IPS-NIHi7 (cell line): ENCODE measurements at regions not wholly inside any gene's neighbourhood (a gene's known extent, or its start where the extent isn't known, plus 50 kb on each side); places are given as distances from the start of the nearest gene placed in this dataset.
"Not testable (repeated sequence)": the region's sequence is repeated elsewhere in the genome, so short reads cannot be mapped to it uniquely, and the experiment has no call there.

Experiments used
- DNase-seq: peaks from one replicate; pipeline ENCODE4 v3.0.0; 2012; ENCODE audit warnings: mixed read lengths; ENCODE audit errors: extremely low spot score

GRCh38 chr3:118146658-118147375 lies 887.8 kb downstream of the IGSF11 start:
- DNase-seq = no peak

- no peak for DNase-seq
Measured at GRCh38 chr3:118151164-118151563, 883.5 kb downstream of the IGSF11 start.

GRCh38 chr3:118162627-118163588 lies 871.7 kb downstream of the IGSF11 start:
- DNase-seq = not testable (repeated sequence)

- DNase-seq = no peak
Measured at GRCh38 chr3:118165413-118165812, 869.2 kb downstream of the IGSF11 start.

GRCh38 chr3:118167571-118167970 lies 867.1 kb downstream of the IGSF11 start:
- DNase-seq = no peak

GRCh38 chr3:118168175-118168574 lies 866.5 kb downstream of the IGSF11 start:
- DNase-seq = no peak

GRCh38 chr3:118171236-118171852 lies 863.3 kb downstream of the IGSF11 start:
- DNase-seq = no peak

GRCh38 chr3:118180853-118181252 lies 853.8 kb downstream of the IGSF11 start:
- no peak for DNase-seq

- DNase-seq = no peak
Measured at GRCh38 chr3:118181274-118181673, 853.4 kb downstream of the IGSF11 start.

GRCh38 chr3:118186051-118186450 lies 848.6 kb downstream of the IGSF11 start:
- DNase-seq = no peak

GRCh38 chr3:118187221-118187620 lies 847.4 kb downstream of the IGSF11 start:
- no peak for DNase-seq

GRCh38 chr3:118196183-118196582 lies 838.5 kb downstream of the IGSF11 start:
- DNase-seq = no peak

- no peak for DNase-seq
Measured at GRCh38 chr3:118199044-118199443, 835.6 kb downstream of the IGSF11 start.

GRCh38 chr3:118204052-118204656 lies 830.5 kb downstream of the IGSF11 start:
- DNase-seq = no peak

- DNase-seq = no peak
Measured at GRCh38 chr3:118207271-118207670, 827.4 kb downstream of the IGSF11 start.

GRCh38 chr3:118208642-118209041 lies 826.0 kb downstream of the IGSF11 start:
- no peak for DNase-seq

GRCh38 chr3:118213892-118214291 lies 820.8 kb downstream of the IGSF11 start:
- no peak for DNase-seq

- DNase-seq = no peak
Measured at GRCh38 chr3:118226206-118226605, 808.4 kb downstream of the IGSF11 start.

- no peak for DNase-seq
Measured at GRCh38 chr3:118227191-118227590, 807.5 kb downstream of the IGSF11 start.

- DNase-seq = no peak
Measured at GRCh38 chr3:118228151-118228550, 806.5 kb downstream of the IGSF11 start.

- no peak for DNase-seq
Measured at GRCh38 chr3:118229196-118229595, 805.5 kb downstream of the IGSF11 start.

- DNase-seq = no peak
Measured at GRCh38 chr3:118231578-118231977, 803.1 kb downstream of the IGSF11 start.
